H9 (cell line): ENCODE measurements at regions not wholly inside any gene's neighbourhood (a gene's known extent, or its start where the extent isn't known, plus 50 kb on each side); places are given as distances from the start of the nearest gene placed in this dataset.

ENCODE experiments used
- DNase-seq: peaks from one replicate; pipeline ENCODE4 v3.0.0-alpha.2; 2017
- H2AFZ ChIP-seq: one replicate; pipeline ENCODE4 v1.6.1; 2013; ENCODE audit warnings: mild to moderate bottlenecking, low read length, control low read depth, moderate library complexity
- H2AK5ac ChIP-seq: 2 replicates; pipeline ENCODE4 v1.6.1; 2013; ENCODE audit warnings: low read length, control low read depth, mixed read lengths; ENCODE audit not compliant: insufficient read length
- H2BK120ac ChIP-seq: one replicate; pipeline ENCODE4 v1.6.1; 2013; ENCODE audit warnings: low read depth, mild to moderate bottlenecking, low read length, control low read depth, inconsistent platforms; ENCODE audit not compliant: poor library complexity, severe bottlenecking
- H2BK12ac ChIP-seq: 2 replicates; pipeline ENCODE4 v1.6.1; 2013; ENCODE audit warnings: low read length, control low read depth, mixed read lengths, low read depth; ENCODE audit not compliant: insufficient read length
- H2BK15ac ChIP-seq: 2 replicates; pipeline ENCODE4 v1.6.1; 2013; ENCODE audit warnings: low read depth, low read length, control low read depth
- H2BK20ac ChIP-seq: one replicate; pipeline ENCODE4 v1.6.1; 2013; ENCODE audit warnings: low read depth, mild to moderate bottlenecking, low read length, control low read depth, inconsistent platforms; ENCODE audit not compliant: poor library complexity, severe bottlenecking
- H2BK5ac ChIP-seq: 2 replicates; pipeline ENCODE4 v1.6.1; 2013; ENCODE audit warnings: low read length, control low read depth, mixed read lengths; ENCODE audit not compliant: insufficient read length
- H3K14ac ChIP-seq: 2 replicates; pipeline ENCODE4 v1.6.1; 2013; ENCODE audit warnings: low read length, control low read depth; ENCODE audit not compliant: insufficient read depth
- H3K18ac ChIP-seq: 2 replicates; pipeline ENCODE4 v1.6.1; 2013; ENCODE audit warnings: low read depth, mild to moderate bottlenecking, mixed read lengths, low read length, control low read depth; ENCODE audit not compliant: insufficient read length
- H3K23ac ChIP-seq: 2 replicates; pipeline ENCODE4 v1.6.1; 2013; ENCODE audit warnings: low read length, control low read depth, mixed read lengths, low read depth; ENCODE audit not compliant: insufficient read length
- H3K23me2 ChIP-seq: 2 replicates; pipeline ENCODE4 v1.6.1; 2013; ENCODE audit warnings: low read depth, mild to moderate bottlenecking, mixed read lengths, low read length, control low read depth; ENCODE audit not compliant: insufficient read length, poor library complexity, severe bottlenecking
- H3K27ac ChIP-seq: 2 replicates; pipeline ENCODE4 v1.5.1; 2013; ENCODE audit warnings: low read length, control low read depth, mixed read lengths, low read depth; ENCODE audit not compliant: insufficient read length
- H3K27me3 ChIP-seq: 2 replicates; pipeline ENCODE4 v1.6.1; 2013; ENCODE audit warnings: low read length, control low read depth, inconsistent platforms; ENCODE audit not compliant: insufficient read depth
- H3K4ac ChIP-seq: 2 replicates; pipeline ENCODE4 v1.6.1; 2013; ENCODE audit warnings: low read depth, mild to moderate bottlenecking, control low read depth, inconsistent platforms, low read length, moderate library complexity
- H3K4me1 ChIP-seq: 2 replicates; pipeline ENCODE4 v1.6.1; 2013; ENCODE audit warnings: low read length, control low read depth, inconsistent platforms; ENCODE audit not compliant: insufficient read depth
- H3K4me2 ChIP-seq: 2 replicates; pipeline ENCODE4 v1.6.1; 2013; ENCODE audit warnings: low read length, control low read depth, mixed read lengths; ENCODE audit not compliant: insufficient read length, insufficient read depth
- H3K56ac ChIP-seq: 2 replicates; pipeline ENCODE4 v1.6.1; 2013; ENCODE audit warnings: low read depth, mild to moderate bottlenecking, mixed read lengths, low read length, control low read depth; ENCODE audit not compliant: insufficient read length
- H3K79me1 ChIP-seq: 2 replicates; pipeline ENCODE4 v1.6.1; 2013; ENCODE audit warnings: low read depth, mild to moderate bottlenecking, moderate library complexity, low read length, control low read depth, inconsistent platforms; ENCODE audit not compliant: insufficient read depth, poor library complexity, severe bottlenecking
- H3K79me2 ChIP-seq: 2 replicates; pipeline ENCODE4 v1.6.1; 2013; ENCODE audit warnings: low read length, control low read depth, inconsistent platforms; ENCODE audit not compliant: insufficient read depth
- H3K9ac ChIP-seq: 2 replicates; pipeline ENCODE4 v1.6.1; 2013; ENCODE audit warnings: low read length, control low read depth, mixed read lengths; ENCODE audit not compliant: insufficient read length; ENCODE audit errors: extremely low read depth
- H3K9me3 ChIP-seq: one replicate; pipeline ENCODE4 v1.6.1; 2013; ENCODE audit warnings: low read depth, low read length, inconsistent platforms; ENCODE audit not compliant: control insufficient read depth
- H3T11ph ChIP-seq: one replicate; pipeline ENCODE4 v1.6.1; 2013; ENCODE audit warnings: mild to moderate bottlenecking, low read length, control low read depth, inconsistent platforms
- H4K20me1 ChIP-seq: one replicate; pipeline ENCODE4 v1.6.1; 2013; ENCODE audit not compliant: control insufficient read depth, insufficient read length, insufficient read depth
- H4K5ac ChIP-seq: 2 replicates; pipeline ENCODE4 v1.6.1; 2013; ENCODE audit warnings: low read depth, mild to moderate bottlenecking, mixed read lengths, low read length, control low read depth; ENCODE audit not compliant: insufficient read length
- H4K8ac ChIP-seq: replicated peaks from 2 replicates; pipeline ENCODE4 v1.6.1; 2013; ENCODE audit warnings: low read length, control low read depth, mixed read lengths, low read depth; ENCODE audit not compliant: insufficient read length
- H4K91ac ChIP-seq: 2 replicates; pipeline ENCODE4 v1.6.1; 2013; ENCODE audit warnings: low read depth, mild to moderate bottlenecking, moderate library complexity, mixed read lengths, low read length, control low read depth; ENCODE audit not compliant: insufficient read length
- H3K27ac Mint-ChIP-seq, 3 experiments: 2 replicates in 2 of 3; 3 replicates in 1 of 3; pipeline ENCODE4 v1.8.0; 2020 to 2021; ENCODE audit warnings: mixed read lengths in 3 of 3, mild to moderate bottlenecking in 1 of 3, moderate library complexity in 1 of 3
- H3K27me3 Mint-ChIP-seq: 2 replicates; pipeline ENCODE4 v1.8.0; 2021; ENCODE audit warnings: low read depth, mild to moderate bottlenecking, moderate library complexity, mixed read lengths
- H3K36me3 Mint-ChIP-seq, 3 experiments: 2 replicates in 2 of 3; 3 replicates in 1 of 3; pipeline ENCODE4 v1.8.0; 2020 to 2021; ENCODE audit warnings: low read depth in 3 of 3, mixed read lengths in 3 of 3; ENCODE audit not compliant: insufficient read depth in 1 of 3
- H3K4me1 Mint-ChIP-seq, 2 experiments: 2 replicates each; pipeline ENCODE4 v1.8.0; 2020; ENCODE audit warnings: mixed read lengths in 2 of 2
- H3K4me3 Mint-ChIP-seq, 2 experiments: 2 replicates in 1 of 2; 3 replicates in 1 of 2; pipeline ENCODE4 v1.8.0; 2020 to 2021; ENCODE audit warnings: mild to moderate bottlenecking in 2 of 2, mixed read lengths in 2 of 2, moderate library complexity in 1 of 2
- H3K9me3 Mint-ChIP-seq, 2 experiments: 2 replicates in 1 of 2; 3 replicates in 1 of 2; pipeline ENCODE4 v1.8.0; 2020; ENCODE audit warnings: mild to moderate bottlenecking in 2 of 2, mixed read lengths in 2 of 2, moderate library complexity in 1 of 2
- WGBS: extraction: QIAGEN DNeasy Blood & Tissue Kit; methylation state at CpG from one replicate; pipeline ENCODE4 v1.1.7; 2013; ENCODE audit warnings: missing lambda C conversion rate, low lambda C conversion rate, mixed read lengths; ENCODE audit not compliant: insufficient read length; ENCODE audit errors: extremely low coverage; 5-methylcytosine and 5-hydroxymethylcytosine counted together
- TF ChIP-seq, protein P1 (sequence below): fragments of 200-600 bp; sonication (generic); conservative IDR thresholded peaks from 3 replicates; pipeline ENCODE4 v1.8.0; 2021; ENCODE audit warnings: antibody characterized with exemption, mild to moderate bottlenecking

DNA sequence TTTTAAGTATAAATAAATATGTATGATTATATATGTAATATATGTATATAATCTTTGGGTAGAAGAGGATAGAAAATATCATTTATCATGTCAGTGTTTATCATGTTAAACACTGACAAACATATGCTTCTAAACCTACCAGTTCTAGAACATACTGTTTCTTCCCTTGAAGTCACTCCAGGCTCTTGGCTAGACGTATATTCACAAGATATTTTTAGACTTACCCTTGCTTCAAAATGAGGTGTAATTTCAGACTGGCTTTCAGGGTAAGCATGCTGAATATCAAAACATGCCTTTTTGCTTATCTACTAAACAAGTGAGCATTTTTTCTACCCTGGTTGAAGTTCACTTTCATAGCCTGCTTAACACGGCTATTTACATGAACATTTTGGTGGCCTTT lies 642.4 kb upstream of the PKDCC start:
- no peaks in the 10 kb centered on the region for H3K4me1 Mint-ChIP-seq
- Histone ChIP-seq H4K8ac (no peak overlapping the region), H3K79me2 (no peaks in the 10 kb centered on the region), H3K18ac (no peak overlapping the region), H3K9me3 (no peaks in the 10 kb centered on the region), H2BK12ac (no peak overlapping the region), H4K5ac (no peak overlapping the region), H4K91ac (no peak overlapping the region), H3K79me1 (no peaks in the 10 kb centered on the region), H3K4me1 (no peaks in the 10 kb centered on the region), H3K4me2 (no peak overlapping the region), H2AK5ac (no peak overlapping the region), H3K14ac (no peak overlapping the region), H4K20me1 (no peaks in the 10 kb centered on the region), H3K23ac (no peak overlapping the region), H2BK5ac (no peak overlapping the region), H2AFZ (no peak overlapping the region), H3K27ac (no peak overlapping the region), H3K23me2 (no peaks in the 10 kb centered on the region), H2BK20ac (no peak overlapping the region), H3K9ac (no peak overlapping the region), H3K56ac (no peak overlapping the region), H3T11ph (no peak overlapping the region), H3K27me3 (no peaks in the 10 kb centered on the region), H2BK120ac (no peak overlapping the region), H3K4ac (no peak overlapping the region), H2BK15ac (no peak overlapping the region)
- no peak overlapping the region for H3K4me3 Mint-ChIP-seq
- no peak overlapping the region for H3K27ac Mint-ChIP-seq
- H3K36me3 Mint-ChIP-seq, result no peaks in the 10 kb centered on the region
- no CpG with 5 or more reads among the region's 2 CpGs for whole genome bisulfite sequencing
- TF ChIP-seq, protein P1, sequence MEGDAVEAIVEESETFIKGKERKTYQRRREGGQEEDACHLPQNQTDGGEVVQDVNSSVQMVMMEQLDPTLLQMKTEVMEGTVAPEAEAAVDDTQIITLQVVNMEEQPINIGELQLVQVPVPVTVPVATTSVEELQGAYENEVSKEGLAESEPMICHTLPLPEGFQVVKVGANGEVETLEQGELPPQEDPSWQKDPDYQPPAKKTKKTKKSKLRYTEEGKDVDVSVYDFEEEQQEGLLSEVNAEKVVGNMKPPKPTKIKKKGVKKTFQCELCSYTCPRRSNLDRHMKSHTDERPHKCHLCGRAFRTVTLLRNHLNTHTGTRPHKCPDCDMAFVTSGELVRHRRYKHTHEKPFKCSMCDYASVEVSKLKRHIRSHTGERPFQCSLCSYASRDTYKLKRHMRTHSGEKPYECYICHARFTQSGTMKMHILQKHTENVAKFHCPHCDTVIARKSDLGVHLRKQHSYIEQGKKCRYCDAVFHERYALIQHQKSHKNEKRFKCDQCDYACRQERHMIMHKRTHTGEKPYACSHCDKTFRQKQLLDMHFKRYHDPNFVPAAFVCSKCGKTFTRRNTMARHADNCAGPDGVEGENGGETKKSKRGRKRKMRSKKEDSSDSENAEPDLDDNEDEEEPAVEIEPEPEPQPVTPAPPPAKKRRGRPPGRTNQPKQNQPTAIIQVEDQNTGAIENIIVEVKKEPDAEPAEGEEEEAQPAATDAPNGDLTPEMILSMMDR, result no peak
- H3K27me3 Mint-ChIP-seq, result no peaks in the 10 kb centered on the region
- H3K9me3 Mint-ChIP-seq, result no peaks in the 10 kb centered on the region
- no peak for DNase-seq
